HG03175 (cell line): ENCODE measurements at regions not wholly inside any gene's neighbourhood (a gene's known extent, or its start where the extent isn't known, plus 50 kb on each side); places are given as distances from the start of the nearest gene placed in this dataset.

Experiments
- ATAC-seq: cut with Tn5 transposase; IDR thresholded peaks from one replicate; pipeline ENCODE4 v1.9.1; 2021; ENCODE audit warnings: mild to moderate bottlenecking, moderate library complexity; ENCODE audit not compliant: unreplicated experiment

DNA sequence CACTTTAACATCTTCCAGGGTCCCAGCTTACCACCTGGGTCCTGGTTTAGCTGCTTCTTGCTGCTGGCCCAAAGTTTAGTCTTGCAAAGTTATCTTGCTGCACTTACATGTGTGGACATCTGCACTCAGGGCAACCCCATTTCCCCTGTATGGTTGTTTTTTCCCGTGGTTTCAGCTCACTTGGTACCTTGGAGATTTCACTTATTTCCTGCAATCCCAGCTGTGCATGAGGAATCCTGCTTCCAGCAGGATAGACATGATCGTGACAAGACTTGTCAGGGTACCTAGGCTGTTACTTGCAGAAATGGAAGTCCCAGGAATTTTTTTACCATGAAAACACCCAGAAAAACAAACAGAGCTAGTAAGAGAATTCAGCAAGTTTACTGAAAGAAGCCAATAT is 95.9 kb upstream of the LEP start:
- no peak for ATAC-seq

DNA sequence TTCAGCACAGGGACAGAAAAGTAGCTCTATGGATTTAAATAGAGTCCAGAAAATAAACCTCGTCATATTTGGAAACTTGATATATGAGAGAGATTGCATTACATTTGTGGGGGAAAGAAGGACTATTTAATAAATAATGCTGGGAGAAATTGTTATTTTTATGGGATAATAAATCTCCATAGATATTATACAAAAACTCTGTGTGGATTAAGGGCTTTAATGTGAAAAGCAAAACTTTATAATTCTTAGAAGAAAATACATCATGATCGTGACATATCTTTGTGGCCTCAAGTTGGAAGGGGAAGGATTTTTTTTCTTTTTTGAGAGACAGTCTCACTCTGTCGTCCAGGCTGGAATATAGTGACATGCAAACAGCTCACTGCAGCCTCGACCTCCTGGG is 95.0 kb upstream of the LEP start:
- no peak for ATAC-seq

DNA sequence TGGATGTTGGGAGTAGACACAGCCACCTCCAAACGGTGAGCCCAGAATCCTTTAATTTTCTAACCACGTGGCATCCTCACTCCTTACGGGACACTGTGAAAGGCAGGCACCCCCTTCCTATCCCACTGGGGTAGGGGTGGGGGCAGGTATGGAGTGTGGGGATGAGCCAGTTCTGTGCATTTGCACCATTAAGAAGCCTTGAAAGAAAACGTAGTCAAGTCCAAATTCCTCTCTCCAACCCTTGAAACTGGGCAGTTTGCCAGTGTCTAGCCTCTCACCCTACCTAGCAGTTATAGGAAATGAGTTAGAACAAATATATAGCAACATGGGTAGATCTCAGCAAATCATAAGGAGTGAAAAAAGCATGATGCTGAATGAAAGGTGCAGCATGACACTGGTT is 92.4 kb upstream of the LEP start:
- no peak for ATAC-seq

DNA sequence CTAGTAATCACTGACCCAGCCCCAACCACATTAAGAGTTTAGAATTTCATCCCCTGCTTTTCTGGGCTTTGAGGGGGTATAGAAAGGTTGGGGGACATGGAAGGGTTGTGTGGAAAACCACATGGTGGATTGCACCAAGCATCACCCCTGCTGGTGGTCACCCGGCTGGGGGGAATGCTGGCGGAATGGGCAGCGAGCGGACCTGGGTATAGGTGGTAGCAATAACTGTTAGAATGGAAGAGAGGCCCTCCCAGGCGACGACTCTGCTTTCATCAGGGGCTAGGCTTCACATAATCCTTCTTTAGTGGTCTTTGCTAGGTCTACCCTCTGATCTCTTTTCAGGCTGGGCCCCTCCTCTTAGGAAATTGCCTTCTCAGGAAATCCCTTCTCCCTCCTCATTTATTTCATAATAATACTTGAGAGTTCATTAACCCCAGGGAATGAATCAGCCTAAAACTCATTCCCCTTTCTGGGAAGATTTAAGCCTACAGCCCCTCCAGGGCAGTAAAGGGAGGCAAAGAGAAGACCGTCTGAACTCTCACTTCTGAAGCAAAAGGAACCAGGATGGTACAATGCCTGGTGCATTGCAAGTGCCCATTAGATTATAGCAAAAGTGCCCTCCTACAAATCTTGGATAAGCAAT is 90.7 kb upstream of the LEP start:
- no peak for ATAC-seq

DNA sequence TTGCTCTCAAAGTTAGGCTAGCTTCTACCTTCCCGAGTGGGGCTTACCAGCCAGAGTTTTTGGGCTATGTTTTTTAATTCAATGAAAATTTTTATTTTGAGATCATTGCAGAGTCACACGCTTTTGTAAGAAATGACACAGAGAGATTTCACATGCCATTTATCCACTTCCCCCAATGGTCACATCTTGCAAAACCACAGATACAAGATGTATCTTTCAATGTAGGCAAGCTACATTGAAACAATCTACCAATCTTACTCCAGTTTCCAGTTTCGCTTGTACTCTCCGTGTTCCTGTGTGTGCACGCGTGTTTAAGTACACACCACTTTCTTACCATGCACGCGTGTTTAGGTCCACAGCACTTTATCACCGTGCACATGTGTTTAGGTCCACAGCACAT is 89.4 kb upstream of the LEP start:
- no peak for ATAC-seq

DNA sequence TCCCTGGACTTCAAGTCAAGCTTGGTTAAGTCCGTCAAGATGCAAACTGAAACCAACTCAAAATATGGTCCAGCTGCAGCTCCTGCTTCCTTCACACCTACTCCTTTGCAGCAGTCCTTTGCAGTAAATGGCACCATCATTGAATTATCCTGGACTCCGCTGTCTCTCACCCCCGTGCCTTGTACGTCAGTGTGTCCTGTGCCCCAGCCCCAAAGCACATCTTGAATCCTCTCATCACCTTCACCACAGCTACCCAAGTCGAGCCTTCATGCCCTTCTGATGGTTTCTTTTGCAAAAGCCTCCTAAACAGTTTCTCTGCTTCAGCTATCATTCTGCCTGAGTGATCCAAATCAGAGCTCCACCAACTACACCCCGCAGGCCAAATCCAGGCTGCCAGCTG is 88.4 kb upstream of the LEP start:
- no peak for ATAC-seq

DNA sequence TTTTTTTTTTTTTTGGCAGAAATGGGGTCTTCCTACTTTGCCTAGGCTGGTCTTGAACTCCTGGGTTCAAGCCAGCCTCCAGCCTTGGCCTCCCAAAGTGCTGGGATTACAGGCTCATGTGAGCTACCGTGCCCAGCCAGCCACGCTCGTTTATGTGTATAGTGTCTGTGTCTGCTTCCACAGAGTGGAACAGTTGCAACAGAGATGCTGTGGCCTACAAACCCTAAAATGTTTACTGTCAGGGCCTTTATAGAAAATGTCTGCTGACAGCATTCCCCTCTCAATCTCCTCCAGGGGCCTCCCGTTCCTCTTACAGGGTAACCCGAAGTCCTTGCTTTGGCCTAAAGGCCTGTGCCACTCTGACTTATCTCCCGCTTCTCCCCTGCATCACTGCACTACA is 87.6 kb upstream of the LEP start:
- no peak for ATAC-seq

DNA sequence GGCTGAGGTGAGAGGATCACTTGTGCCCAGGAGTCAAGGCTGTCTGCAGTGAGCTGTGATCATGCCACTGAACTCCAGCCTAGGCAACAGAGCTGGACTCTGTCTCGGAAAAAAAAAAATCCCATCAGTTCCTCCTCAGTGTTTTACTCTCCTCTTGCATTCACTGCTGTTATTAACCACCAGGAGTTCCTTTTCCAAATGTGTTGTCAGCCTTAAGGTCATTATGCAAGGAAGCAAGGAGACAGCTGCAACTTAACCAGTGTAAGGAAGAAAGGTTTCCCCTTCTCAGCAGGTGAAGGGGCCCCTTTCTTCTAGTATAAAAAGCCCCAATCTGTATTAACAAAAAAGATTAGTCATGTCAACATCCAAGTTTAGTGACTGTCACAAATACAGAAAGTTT is 86.6 kb upstream of the LEP start:
- no peak for ATAC-seq

DNA sequence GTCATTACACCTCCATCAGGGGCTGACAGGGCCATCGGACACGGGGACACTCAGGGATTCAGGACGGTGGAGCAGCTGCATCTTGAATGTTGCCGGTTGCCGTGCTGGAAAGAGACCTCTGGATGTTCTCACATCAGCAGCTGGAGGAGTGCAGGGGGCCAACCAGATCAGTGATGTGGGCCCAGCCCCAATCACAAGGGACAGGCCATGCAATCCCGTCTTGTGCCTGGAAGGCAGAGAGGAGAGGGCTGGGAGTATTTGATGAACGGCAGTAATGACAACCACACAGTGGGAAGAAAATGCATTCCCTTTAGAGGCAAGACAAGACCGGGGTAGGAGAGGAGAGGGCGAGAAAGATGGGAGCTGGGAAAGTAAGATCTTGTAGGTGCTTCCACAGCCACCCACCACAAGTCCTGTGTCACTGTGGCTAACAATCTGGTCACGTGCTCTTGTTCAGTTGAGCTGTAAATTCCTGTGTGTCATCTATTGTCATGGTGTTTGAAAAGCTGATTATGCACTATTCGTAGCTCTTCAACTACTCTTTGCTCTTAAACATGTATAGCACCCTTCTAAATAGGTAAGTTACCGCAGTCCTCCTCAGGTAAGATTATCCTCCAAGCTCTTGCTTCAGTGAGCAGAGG is 85.9 kb upstream of the LEP start:
- ATAC-seq, result no peak

DNA sequence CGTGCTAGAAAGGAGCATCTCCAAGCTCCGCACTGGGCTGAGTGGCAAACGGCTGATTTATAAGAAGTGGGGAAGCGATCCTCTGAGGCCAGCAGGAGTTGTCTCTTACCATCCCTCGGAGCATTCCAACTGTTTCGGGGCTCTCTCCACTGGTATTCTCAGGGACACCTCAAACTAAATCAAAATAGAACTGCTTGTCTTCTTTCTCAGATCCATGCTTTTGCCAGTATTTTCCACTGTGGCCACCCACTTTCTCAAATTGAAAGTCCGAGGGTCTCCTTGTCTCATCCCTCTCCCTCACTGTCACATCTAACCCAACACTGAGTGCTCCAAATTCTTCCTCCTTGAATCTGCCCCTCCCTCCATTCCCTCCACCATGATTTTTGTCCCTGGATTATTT is 83.2 kb upstream of the LEP start:
- ATAC-seq, result no peak

DNA sequence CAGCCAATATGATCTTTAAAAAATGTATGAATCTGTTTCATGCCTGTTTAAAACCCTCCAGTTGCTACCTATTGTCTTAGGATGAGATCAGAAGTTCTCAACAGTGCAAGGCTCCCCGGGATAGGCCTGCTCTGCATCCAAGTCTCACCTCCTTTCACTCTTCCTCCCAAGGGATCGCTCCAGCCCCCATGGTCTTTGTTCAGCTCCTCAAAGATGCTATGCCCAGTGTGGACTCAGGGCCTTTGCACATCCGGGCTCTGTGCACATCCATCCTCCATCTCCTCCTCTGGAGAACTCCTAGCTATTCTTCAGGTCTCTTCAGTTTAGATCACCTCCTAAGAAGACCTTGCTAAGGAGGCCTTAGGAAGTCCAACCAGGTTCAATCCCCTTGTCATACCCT is 82.7 kb upstream of the LEP start:
- no peak for ATAC-seq

DNA sequence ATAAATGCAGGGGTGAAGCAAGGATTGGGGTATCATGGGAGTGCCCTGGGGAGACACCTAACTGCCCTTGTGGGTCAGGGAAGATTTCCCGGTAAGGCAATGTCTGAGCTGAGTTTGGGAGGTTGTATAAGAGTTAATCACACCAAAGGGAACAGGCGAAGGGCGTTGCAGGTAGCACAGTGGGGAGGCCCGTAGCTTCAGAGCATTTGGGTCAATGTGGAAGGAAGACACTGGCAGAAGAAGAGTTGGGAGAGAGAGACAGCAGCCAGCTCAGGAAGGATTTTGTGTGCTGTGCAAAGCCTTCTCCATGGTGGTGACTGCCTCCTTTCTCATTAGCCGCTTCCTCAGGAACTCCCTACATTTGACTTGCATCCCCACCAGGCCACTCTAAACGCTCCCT is 80.8 kb upstream of the LEP start:
- no peak for ATAC-seq

DNA sequence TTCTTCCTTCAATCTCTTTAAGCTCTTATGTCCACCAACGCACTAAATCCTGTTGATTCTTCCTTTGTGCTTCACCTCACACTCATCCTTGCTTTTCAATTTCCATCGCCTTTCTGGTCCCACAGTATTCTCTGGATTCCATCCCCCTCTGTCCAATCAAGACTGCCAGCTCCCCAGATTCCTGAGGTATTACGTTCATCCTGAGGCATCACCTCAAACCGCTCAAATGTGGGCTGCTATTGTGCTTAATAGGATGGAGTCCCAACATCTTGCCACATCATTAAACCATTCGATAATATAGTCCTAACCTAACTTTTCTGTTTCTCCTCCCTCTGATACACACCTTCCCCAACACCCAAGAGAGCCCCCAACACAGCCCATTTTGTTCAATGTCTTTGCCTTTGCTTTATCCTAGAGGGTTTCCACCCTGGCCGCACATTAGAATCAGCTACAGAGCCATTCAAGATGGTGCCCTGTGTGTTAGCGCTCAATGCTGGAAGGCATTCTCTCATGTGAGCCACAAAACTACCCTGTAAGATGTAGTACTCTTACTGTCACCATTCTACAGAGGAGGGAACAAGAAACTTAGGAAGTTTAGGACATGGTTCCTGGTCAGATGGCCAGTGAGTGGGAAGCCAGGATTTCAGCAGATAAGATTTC is 79.5 kb upstream of the LEP start:
- no peak for ATAC-seq

DNA sequence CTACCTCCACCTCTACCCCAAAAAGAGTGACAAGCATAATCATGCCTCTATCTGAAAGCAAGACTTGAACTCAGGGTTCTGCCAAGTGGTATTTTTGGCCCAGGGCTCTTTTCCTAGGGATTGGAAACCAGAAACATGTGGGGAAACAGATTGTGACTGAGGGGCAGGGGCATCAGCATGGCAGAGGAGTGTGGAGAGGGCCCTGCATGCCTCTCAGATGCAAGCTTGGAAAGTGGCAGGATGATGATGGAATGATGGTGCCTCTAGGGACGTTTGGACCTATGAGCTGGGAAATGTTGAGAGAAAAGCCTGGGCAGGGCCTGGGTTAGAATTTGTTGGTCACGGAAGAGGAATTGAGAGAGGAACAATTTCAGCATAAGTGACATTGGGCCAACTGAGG is 78.4 kb upstream of the LEP start:
- no peak for ATAC-seq

DNA sequence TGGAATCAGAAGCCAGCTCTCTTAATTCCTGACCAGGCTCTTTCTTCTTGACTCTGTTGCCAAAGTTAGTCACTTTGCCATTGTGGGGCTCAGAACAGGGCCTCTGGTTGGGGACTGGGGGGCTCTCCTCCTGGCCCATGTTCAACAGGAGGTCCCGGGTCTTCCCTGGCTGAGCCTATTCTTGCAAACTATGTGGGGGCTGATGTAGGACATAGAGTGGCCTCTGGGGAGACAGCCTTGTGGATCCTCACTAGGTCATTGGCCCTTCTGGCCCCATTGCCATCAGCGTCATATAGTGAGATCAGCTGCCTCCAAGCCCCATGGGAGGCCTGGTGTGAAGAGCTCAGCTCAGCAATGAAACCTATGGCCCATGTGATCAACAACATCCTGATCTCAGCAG is 77.6 kb upstream of the LEP start:
- ATAC-seq, result peak; percentile 47

DNA sequence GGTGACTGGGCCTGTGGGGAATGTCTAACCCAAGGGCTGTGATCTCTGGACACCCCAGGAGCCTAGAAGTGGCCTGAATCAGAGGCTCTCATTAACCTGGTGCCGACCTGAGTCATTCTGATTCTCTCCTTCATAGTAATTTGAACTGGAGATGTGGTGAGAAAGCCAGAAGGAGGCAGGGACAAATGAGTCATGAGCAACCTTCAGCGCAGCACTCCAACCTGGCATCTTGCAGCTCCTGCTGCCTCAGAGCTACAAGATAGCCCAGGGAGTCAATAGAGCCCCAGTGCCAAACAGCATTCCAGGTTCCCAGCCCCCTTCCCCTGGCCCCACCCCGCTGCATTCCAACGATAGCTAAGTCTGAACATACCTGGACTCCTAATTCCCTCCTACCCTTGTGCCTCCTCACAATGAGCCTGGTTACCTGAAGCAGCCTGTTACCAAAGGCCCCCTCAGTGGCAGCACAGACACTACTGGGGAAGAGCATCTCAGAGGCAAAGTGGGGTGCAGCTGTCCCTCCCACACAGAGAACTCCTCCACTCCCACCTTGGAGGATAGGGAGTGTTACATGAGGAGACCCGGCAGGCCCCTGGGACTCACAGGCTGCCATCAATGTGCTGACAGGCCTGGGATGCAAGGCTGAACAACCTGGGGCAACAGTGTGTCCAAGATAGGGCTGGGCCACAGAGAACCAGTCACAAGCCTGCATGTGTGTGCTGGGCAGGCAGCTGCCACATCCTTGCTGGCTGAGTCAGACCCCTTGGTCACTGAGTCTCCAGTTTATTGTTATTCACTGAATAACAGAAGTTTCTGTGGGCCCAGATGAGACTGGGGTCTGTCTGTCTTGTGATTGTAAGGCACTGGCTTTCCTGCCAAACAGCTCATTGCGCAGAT is 76.8 kb upstream of the LEP start:
- ATAC-seq, result peak; percentile 35

DNA sequence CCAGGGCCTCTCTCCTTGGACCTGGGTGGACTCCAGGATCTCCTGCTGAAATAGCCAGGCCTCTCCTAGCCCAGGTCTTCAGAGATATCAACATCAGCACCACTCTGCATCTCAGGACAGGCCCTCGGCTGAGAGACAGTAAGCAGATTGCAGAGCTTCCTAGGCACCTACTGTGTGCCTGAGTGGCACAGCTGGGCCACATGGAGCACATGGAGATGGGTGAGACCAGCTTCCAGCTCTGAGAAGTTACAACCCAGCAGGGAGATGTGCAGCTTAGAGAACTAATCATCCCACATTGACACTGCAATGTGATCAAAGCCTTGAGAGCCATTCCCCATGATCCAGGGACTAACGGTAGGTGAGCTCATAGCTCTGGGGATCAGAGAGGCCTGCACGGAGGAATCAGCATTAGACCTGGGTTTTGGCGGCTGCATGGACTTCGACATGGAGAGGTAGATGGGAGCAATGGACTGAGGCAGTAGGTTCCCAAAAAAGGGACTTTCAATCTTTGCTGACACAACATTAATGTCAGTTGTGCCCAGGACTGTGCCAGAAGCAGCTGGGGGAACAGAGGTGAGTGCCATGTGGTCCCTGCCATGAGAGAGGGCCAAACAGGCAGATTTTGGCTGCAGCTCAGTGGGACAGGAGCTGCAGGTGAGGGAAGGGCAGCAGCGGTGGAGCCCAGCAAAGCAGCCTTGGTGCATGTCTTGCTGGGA is 76.0 kb upstream of the LEP start:
- no peak for ATAC-seq

DNA sequence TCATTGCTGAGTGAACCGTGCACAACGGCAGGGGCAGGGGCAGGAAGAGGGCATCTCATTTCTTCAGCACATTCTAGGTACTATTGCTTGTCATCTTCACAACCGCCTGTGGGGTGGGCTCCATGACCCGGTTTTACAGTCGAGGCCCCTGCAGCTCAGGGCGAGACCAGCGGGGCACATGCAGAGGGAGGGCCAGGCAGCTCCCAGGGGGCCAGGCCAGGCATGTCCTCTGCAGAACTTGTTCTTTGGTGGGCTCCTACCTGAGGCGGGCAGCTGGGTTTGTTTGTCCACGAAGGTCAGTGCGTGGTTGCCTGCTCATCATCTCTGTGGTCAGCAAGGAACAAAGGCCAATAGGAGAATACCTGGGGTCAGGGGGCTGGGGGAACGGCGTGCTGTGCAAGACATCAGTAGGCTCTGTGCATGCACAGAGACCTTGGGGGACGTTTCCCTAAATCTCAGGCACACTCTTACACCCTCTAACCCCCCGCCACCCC is 75.1 kb upstream of the LEP start:
- no peak for ATAC-seq

DNA sequence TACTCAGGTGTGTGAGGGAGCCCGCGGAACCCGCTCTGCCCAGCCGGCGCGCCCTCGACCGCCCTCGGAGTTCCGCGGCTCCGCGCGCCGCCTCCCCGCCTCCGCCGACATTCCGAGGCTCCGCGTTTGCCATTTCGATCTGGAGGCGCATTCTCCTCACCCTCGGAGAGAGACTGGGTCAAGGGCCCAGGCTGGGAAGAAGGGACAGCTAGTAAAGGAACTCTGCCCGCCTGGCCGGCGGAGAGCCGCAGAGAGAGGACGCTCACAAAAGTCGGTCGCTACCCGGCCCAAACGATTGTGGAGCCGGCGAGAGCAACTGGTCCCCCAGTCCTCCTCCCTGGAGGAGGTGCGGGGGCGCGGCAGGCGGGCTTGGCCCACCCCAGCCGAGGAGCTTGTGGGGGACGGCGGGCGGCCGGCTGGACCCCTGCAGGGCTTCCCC is 74.5 kb upstream of the LEP start:
- no peak for ATAC-seq

DNA sequence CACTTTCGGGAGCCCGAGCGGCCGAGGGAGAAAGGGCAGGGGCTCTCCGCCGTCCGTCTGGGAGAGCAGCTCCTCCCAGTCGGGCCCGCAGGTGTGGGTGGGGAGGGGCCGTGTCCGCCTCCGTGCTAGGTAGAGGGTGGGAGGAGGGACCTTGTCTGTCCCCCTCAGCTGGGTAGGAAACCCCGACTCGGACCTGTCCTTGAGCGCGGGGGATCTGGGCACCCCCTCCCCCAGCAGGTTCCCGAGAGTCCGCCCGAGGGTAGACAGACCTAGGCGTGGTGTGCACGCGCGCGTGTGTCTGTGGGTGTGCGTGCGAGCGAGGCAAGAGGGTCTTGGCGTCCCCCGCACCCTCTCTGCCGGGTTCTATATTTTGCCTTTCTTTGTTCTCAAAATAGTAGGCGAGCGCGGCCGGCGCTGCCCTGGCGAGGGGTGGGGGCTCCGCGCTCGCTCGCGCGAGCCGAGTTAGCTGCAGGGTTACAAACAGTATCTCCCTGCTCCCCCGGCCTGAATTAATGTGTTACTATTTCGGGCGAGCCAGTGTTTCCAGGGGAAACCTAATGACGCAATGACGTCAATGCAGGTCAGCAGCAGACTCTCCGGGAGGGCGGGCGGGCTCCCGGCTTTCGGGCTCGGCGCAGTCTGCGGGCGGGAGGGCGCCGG is 73.9 kb upstream of the LEP start:
- no peak for ATAC-seq
